T-helper 2 cell (primary cell): ENCODE measurements at regions not wholly inside any gene's neighbourhood (a gene's known extent, or its start where the extent isn't known, plus 50 kb on each side); places are given as distances from the start of the nearest gene placed in this dataset.

Experiments used
- DNase-seq, 5 experiments: peaks; one replicate each; pipeline versions ENCODE4 v3.0.0 to v3.0.0-alpha.2; 2012 to 2022

DNA sequence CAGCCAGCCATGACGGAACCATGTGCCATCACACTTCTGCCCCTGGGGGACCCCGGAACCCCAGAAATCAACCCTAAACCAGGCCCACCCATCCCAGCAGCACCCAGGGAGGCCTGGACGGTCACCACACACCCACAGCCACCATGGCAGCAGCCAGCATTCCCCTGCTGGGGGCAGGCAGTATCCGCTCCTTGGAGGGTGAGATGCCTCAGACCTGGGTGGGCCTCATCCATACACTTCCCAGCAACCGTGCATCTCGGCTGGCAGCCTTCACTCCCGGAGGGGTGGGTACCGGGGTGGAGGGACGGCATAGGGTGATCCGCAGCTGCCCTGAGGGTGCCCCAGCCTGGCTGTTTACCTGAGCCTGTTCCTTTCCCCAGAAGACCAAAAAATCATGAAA lies 69.1 kb upstream of the FAM20C start:
- no peak for DNase-seq

DNA sequence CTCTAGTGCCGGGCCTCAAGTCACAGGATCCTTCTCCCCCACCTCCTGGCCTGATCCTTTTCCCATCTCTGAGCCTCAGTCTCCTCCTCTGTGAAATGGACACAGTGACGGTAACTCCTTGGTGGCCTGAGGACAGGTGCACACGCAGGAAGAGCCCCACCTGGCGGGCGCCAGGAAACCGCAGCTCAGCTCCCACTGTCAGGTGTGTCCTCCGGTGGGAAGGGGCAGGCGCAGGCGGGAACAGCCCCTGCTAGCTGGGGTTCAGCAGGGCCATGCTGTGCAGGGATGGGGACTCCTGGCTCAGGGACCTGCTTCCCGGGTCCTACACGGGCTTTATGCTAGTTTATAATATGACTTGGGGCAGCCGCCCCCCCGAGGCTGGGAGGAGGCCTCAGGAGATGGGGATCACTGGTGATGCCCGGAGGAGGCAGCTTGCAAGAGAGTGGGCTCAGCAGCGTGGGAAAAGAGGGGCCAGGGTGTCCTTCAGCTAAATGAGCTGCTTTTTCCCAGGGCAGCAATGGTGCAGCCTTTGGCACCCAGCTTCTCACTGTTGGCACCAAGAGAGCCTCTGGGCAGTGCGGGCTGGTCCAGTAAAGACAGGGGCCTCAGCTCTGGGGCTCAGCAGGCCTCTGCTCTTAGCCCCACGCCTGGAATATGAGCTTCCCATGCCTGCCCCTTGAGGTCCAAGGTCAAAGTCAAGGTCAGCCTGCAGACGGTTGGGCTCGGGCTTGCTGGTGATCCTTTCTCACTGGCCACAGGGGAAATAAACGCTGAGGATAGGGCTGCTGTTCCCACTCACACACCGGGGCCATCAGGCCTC lies 68.0 kb upstream of the FAM20C start:
- no peak for DNase-seq

GRCh38 chr7:125061-125475 lies 67.3 kb upstream of the FAM20C start:
- DNase-seq = no peak

GRCh38 chr7:125661-126060 lies 66.7 kb upstream of the FAM20C start:
- no peak for DNase-seq

DNA sequence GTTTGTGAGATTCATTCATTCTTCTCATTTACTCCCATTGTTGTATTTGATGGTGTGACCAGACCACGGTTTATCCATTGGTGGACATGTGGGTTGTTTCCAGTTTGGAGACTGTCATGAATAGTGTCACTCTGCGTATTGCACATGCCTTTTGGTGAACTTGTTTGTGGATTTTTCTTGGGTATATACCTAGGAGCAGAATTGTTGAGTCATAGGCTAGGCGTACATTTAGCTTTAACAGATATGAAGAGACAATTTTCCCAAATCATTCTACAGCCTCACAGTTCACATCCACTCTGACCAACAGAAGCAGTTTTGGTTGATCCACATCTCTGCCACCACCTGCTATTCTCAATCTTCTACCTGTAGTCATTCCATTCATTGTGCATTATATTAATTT lies 66.0 kb upstream of the FAM20C start:
- no peak for DNase-seq

GRCh38 chr7:127064-127598 lies 65.2 kb upstream of the FAM20C start:
- no peak for DNase-seq

DNA sequence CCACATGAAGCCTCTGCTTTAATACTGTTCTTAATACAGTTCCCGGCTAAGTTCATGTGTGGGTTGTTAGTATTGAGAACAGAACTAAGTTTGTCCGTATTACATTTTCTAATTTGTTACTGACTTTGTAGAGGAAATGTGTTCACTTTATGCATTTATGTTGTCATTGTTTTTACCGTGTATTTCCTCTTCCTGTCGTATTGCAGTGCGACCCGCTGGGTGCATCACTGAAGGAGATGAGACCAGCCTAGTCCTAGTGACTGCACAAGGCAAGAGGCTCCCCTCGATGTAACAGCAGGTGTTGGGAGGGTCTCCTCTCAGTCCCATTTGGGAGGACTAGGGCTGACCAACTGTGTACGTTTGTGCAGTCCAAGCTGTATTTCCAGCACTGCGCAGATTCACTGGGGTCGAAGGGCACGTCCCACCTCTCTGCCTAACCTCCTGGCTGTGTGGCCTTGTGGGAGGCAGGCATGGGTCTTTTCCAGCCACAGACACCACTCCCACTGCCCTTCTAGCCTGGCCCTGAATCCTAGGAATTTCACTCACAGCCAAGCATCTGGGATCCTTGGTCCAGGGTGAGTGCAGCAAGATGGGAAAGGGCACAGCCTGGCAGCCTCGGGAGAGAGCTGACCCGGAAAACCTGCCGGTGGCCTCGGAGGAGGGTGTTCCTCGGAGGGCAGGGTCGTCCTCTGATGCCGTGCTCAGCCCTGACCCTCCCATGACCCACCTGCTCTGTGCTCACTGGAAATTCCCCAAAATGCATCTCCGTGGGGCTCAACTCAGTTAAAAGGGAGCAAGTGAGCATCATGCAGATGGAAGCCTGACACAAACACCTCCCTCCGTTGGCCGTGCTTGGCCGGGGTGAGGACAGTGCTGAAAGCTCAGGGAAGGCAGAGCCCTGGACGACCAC lies 63.9 kb upstream of the FAM20C start:
- DNase-seq = no peak

DNA sequence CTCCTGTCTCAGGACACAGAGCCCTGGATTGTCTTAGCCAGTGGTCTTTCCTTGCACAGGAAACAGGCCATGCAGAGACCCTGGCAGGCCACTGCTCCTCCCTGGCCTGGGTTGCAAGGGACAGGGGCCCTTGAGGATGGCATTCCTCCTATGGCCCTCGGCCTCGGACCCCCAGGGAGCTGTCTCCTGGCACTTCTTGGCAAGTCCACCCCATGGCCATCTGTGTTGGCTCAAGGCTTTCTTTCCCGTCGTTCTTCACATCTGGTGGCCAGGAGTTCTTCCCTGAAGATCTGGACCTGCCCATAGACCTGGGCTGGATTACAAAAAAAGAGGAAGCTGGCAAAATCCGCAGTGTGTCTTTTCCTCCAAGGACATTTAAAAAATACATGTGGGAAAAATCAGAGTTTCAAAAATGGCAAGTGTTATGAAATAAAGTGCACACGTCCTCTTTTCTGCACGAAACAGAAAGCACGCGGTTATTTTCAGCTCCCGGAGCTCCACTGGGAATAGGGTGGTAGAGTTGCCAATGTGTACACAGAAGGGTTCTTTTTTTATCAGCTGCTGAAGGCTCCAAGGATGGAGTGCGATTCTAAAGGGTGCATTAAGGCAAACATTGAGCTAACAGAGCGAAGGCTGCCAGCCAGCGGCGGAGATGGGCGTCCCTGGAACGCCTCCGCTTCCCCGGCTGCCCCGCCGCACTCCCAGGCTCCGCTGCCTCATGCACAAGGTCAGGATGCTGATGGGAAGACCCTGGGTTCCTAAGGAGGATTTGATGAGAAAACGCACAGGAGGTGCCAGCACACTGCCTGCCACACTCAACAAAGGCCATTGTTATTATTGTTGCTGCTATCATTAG lies 62.8 kb upstream of the FAM20C start:
- no peak for DNase-seq

GRCh38 chr7:130222-130572 lies 62.2 kb upstream of the FAM20C start:
- DNase-seq = no peak

GRCh38 chr7:130875-131780 lies 61.2 kb upstream of the FAM20C start:
- DNase-seq = no peak

DNA sequence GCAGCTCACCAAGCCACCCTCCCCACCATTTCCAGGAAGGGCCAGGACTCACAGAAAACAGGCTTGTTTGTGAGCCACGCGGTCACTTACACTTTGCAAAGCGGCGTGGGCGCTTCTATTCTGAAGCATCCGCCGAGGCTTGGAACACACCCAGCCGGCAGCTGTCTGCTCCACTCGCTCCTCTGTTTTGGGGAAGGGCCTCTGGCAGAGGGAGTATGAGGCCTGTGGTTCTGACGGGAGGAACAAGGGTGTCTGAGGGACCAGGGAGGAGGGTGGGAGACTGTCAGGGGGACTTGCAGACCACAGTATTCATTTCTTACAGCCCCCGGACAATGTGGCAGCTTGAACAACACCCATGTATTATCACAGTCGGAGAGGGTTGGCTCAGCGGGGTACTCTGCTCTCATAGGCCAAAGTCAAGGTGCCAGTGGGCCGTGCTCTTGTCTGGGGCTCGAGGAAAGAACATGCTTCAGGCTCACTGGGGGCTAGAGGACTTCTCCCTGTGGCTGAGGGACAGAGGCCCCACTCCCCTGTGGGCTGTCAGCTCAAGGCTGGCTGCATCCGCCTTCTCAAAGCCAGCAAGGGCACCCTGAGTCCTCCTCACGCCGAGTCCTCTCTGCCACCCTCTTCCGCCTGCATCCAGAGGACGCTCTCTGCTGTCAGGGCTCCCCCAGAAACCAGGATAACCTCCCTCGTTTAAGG lies 60.4 kb upstream of the FAM20C start:
- DNase-seq = no peak

DNA sequence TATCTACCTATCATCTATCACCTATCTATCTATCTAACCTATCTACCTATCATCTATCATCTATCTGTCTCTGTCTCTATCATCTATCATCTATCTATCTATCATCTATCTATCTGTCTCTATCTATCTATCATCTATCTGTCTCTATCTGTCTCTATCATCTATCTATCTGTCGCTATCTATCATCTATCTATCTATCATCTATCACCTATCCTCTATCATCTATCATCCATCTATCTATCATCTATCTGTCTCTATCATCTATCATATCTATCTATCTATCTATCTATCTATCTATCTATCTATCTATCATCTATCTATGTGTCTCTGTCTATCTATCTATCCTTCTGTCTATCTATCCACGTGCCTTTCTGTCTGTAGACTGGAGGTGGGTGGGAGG lies 59.5 kb upstream of the FAM20C start:
- DNase-seq = no peak

DNA sequence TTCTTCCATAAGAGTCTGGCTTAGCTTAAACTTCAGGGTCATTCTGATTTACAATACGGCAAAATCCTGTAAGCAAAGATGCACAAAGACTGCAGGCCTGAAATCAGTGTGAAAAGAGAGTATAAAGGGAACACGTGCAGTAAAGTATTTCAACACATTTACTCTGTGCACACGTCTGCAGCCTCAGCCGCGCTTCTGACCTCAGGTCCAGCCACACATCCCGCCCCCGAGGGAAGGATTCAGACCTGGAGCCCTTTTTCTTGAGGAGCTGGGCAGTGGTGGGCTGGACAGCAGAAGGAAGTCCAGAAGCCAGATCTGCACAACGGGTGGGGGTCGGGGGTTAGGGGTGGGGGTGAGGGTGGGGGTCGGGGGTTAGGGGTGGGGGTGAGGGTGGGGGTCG lies 58.9 kb upstream of the FAM20C start:
- DNase-seq = no peak

DNA sequence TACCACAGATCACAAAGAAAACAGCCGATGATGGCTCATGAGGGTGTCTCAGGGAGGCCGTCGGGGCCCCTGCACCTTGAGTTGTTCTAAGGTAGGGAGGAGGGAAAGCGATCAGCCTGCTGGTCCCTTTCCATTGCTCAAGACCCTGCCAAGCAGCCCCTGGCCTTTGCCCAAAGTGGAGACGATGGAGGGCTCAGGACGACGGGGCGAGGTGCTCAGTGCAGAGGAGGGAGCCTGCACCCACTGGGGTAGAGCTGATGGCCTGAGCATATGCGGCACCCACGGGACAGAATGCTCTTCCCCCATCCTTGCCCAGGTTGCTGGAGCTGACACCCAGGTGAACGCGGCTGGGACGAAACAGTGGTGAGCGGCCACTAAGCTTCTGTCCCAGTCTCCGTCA lies 58.3 kb upstream of the FAM20C start:
- DNase-seq = no peak

DNA sequence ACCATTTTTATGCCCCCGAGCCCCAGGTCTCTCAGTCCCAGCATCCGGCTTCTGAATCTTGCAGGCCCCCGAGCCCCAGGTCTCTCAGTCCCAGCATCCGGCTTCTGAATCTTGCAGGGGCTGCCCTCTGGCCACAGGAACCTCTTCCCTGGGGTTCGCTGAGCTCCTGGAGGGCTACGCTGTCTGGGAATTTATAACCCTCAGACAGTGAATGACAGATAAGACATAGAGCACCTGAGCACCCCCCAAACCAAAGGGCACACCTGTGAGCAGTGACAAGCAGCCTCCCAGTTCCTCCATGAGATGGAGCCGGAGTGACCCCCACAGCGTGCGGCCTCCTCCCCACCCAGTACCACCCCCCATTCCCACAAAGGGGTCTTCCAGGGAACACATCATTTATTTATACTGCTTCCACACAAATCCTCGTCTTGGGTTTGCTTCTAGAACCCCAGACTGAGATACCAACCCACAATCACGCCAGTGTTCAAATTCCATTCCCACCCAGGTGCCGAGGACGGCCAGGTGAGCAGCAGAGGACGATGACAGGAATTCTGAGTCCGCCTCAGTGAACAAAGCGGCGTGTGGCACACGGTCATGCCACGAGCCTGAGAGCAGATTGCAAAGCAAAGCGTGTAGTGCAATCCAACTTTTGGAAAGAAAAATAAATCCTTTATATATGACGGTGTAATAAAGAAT lies 57.7 kb upstream of the FAM20C start:
- no peak for DNase-seq

- no peak for DNase-seq
These were observed 57.1 kb upstream of the FAM20C start for GRCh38 chr7:135257-135653.

DNA sequence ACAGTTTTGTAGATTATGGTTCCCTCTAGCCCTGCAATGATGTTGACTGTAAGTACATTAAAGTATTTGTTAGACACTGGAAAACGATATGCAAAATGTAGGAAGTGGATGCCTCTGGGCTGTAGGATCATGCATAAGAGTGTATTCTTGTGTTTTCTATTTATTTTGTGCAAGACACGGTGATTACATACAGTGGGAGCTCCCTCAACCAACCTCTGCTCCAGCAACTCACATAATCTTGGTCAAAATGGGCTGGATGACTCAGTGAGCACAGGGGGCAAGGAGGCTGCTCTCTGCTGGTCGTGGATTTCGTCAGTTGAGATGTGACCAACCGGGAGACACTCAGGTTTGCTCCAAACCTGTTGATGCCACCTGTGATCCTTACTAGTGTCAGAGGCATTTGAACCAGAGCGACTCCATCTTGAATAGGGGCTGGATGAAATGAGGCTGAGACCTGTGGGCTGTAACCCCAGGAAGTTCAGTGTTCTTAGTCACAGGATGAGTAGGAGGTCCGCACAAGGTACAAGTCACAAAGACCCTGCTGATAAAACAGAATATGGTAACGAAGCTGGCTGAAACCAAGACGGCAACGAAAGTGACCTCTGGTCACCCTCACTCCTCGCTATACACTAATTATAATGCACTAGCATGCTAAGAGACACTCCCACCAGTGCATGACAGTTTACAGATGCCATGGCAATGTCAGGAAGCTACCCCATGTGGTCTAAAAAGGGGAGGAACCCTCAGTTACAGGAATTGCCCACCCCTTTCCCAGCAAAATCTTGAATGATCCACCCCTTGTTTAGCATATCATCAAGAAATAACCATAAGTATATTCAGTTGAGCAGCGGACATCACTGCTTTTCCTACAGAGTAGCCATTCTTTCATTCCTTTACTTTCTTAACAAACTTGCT lies 56.4 kb upstream of the FAM20C start:
- DNase-seq = no peak

DNA sequence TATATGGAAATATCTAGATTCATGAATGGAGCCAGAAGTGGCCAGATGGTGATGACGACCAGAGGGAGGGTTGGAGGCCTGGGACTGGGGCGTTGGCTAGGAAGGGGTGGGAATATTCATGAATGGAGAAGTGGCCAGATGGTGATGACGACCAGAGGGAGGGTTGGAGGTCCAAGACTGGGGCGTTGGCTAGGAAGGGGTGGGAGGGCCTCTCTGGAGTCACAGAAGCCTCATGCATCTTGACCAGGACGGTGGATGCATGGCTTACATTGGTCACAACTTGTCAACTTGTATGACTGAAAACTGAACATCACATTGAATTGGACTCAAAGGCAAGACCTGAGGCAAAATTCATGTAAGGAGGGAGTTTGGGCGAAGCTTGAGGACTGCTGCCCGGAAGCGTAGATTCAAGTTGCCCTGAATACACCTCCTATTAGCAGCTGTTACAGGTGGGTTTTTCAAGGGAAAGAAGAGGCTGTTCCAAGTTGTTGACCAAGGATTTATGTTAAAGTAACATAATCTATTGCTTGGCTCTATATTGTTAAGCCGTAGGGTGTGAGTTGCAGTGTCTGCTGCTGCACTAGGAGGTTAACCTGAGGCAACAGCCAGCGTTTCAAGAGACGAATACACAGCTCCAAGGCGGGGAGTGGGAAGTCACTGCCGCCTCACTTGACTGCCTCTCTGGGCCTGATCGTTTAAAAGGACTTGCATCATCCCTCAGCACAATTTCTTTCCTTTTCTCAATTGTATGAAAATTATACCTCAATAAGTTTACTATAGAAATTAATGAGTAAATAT lies 55.1 kb upstream of the FAM20C start:
- no peak for DNase-seq
